Activated CD8-positive, alpha-beta T cell treated with anti-CD3 and anti-CD28 coated beads for 36 hours (primary cell): ENCODE measurements at regions not wholly inside any gene's neighbourhood (a gene's known extent, or its start where the extent isn't known, plus 50 kb on each side); places are given as distances from the start of the nearest gene placed in this dataset.

Experiments
- ATAC-seq: fragments of 200-7000 bp; cut with Tn5 transposase; one replicate; pipeline ENCODE4 v1.10.0; 2021; ENCODE audit warnings: mild to moderate bottlenecking, moderate library complexity
- CTCF ChIA-PET: fragments of 350-600 bp; sonication (Branson Sonifier 250); formaldehyde crosslinking; loops from one replicate; lab custom pipeline; 2021; ENCODE audit warnings: antibody characterized with exemption; lab: Charles Lee
- POLR2A ChIA-PET: fragments of 350-600 bp; sonication (Branson Sonifier 250); formaldehyde crosslinking; loops from one replicate; lab custom pipeline; 2021; ENCODE audit warnings: antibody characterized with exemption; lab: Charles Lee
- DNase-seq: peaks from one replicate; pipeline ENCODE4 v3.0.0-alpha.2; 2020
- H3K27ac Mint-ChIP-seq: one replicate; pipeline ENCODE4 v1.8.0; 2021; ENCODE audit warnings: mild to moderate bottlenecking, mixed read lengths
- H3K27me3 Mint-ChIP-seq: one replicate; pipeline ENCODE4 v1.8.0; 2021; ENCODE audit warnings: mixed read lengths
- H3K36me3 Mint-ChIP-seq: one replicate; pipeline ENCODE4 v1.8.0; 2021; ENCODE audit warnings: low read depth, mixed read lengths
- H3K4me1 Mint-ChIP-seq: one replicate; pipeline ENCODE4 v1.8.0; 2021; ENCODE audit warnings: low read depth, mixed read lengths
- H3K4me3 Mint-ChIP-seq: one replicate; pipeline ENCODE4 v1.8.0; 2021; ENCODE audit warnings: mild to moderate bottlenecking, moderate library complexity, mixed read lengths
- H3K9me3 Mint-ChIP-seq: one replicate; pipeline ENCODE4 v1.8.0; 2021; ENCODE audit warnings: mixed read lengths
- intact Hi-C: fragments of 100-400 bp; cut with micrococcal nuclease; formaldehyde crosslinking; loops from one replicate; pipeline ENCODE4 v1.10.0; 2022
- TF ChIP-seq, protein P1 (sequence below): fragments of 200-600 bp; IDR thresholded peaks from one replicate; pipeline ENCODE4 v1.8.0; 2022; ENCODE audit warnings: antibody characterized with exemption, mild to moderate bottlenecking

DNA sequence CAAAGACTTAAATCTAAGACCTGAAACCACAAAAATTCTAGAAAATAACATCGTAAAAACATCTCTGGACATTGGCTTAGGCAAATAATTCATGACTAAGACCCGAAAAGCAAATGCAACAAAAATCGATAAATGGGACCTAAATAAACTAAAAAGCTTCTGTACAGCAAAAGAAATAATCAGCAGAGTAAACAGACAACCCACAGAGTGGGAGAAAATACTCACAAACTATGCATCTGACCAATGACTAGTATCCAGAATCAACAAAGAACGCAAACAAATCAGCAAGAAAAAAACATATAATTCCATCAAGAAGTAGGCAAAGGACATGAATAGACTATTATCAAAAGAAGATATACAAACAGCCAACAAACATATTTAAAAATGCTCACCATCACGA lies 749.4 kb downstream of the PLOD2 start:
- TF ChIP-seq, protein P1, sequence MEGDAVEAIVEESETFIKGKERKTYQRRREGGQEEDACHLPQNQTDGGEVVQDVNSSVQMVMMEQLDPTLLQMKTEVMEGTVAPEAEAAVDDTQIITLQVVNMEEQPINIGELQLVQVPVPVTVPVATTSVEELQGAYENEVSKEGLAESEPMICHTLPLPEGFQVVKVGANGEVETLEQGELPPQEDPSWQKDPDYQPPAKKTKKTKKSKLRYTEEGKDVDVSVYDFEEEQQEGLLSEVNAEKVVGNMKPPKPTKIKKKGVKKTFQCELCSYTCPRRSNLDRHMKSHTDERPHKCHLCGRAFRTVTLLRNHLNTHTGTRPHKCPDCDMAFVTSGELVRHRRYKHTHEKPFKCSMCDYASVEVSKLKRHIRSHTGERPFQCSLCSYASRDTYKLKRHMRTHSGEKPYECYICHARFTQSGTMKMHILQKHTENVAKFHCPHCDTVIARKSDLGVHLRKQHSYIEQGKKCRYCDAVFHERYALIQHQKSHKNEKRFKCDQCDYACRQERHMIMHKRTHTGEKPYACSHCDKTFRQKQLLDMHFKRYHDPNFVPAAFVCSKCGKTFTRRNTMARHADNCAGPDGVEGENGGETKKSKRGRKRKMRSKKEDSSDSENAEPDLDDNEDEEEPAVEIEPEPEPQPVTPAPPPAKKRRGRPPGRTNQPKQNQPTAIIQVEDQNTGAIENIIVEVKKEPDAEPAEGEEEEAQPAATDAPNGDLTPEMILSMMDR, result no peak
- Mint-ChIP-seq H3K9me3 (peaks cover 16% of the 10 kb centered on the region), H3K27ac (no peak overlapping the region), H3K4me1 (no peaks in the 10 kb centered on the region), H3K4me3 (no peak overlapping the region), H3K36me3 (no peaks in the 10 kb centered on the region), H3K27me3 (no peaks in the 10 kb centered on the region)
- ATAC-seq (no peak), DNase-seq (no peak)
- POLR2A ChIA-PET, result no interaction called here
- CTCF ChIA-PET, result no interaction called here
- intact Hi-C loops, result no loop called here

DNA sequence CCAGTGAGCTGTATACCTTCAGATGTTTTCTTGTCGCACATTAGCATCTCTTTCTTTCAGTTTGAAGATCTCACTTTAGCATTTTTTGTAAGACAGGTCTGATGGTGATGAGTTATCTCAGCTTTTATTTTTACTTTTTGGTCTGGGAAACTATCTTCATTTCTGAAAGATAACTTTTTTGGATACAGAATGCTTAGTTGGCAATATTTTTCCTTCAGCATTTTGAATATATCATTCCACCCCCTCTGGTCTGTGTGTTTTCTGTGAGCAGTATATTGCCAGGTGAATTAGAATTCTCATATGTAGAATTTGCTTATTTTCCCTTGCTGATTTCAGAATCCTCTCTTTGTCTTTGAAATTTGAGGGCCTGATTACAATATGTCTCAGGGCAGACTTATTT lies 743.3 kb downstream of the PLOD2 start:
- Mint-ChIP-seq H3K27me3 (no peaks in the 10 kb centered on the region), H3K4me1 (no peaks in the 10 kb centered on the region), H3K9me3 (peaks cover 9% of the 10 kb centered on the region), H3K27ac (no peak overlapping the region), H3K4me3 (no peak overlapping the region), H3K36me3 (no peaks in the 10 kb centered on the region)
- TF ChIP-seq, protein P1, result no peak
- no peak for DNase-seq
- intact Hi-C loops, result no loop called here
- ChIA-PET CTCF (no interaction called here), POLR2A (no interaction called here)
- ATAC-seq, result no peak

DNA sequence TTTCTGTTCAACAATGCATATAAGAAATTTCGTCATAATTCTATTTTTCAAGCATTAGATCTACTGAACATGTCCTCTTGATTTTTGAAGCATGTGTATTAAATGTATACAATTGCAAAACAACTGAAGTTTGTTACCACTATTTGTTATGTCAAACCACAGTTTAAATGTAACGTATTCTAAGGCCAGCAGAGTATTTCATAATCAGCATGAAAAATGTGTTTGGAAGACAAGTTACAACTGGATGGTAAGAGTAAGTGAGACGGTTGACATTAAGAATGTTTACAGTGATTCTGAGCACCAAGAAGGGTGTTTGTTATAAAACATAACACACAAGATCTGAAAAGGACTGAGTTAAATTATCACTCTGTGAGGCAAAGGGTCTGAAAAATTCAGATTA lies 738.4 kb downstream of the PLOD2 start:
- ChIA-PET POLR2A (no interaction called here), CTCF (no interaction called here)
- ATAC-seq, result no peak
- H3K9me3 Mint-ChIP-seq, result peaks cover 5% of the 10 kb centered on the region
- no peaks in the 10 kb centered on the region for H3K4me1 Mint-ChIP-seq
- H3K36me3 Mint-ChIP-seq, result no peaks in the 10 kb centered on the region
- H3K4me3 Mint-ChIP-seq, result no peak overlapping the region
- no peak for DNase-seq
- intact Hi-C loops, result no loop called here
- H3K27ac Mint-ChIP-seq, result no peak overlapping the region
- H3K27me3 Mint-ChIP-seq, result no peaks in the 10 kb centered on the region
- TF ChIP-seq, protein P1, result no peak

DNA sequence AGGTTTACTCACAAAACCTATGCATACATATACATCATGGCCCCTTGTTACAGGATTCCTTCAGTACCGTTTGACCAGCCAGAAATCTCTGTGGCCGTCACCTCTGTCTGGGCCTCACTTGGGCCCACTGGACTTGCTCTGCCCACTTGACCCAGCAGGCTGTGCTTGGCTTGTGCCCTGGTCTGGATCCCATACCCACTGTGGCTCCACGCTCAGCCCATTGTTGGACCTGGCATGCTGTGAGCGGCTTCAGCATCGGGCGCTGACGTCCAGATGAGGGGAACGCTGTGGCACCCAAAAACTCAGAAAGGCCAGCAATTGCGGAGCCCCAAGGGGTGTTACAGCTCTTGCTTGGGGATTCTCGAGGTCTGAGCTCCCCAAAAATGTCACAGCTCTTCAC lies 733.6 kb downstream of the PLOD2 start:
- H3K27me3 Mint-ChIP-seq, result no peaks in the 10 kb centered on the region
- ChIA-PET CTCF (no interaction called here), POLR2A (no interaction called here)
- TF ChIP-seq, protein P1, result no peak
- intact Hi-C loops, result no loop called here
- DNase-seq (no peak), ATAC-seq (no peak)
- H3K27ac Mint-ChIP-seq, result no peak overlapping the region
- no peak overlapping the region for H3K4me3 Mint-ChIP-seq
- no peaks in the 10 kb centered on the region for H3K4me1 Mint-ChIP-seq
- no peaks in the 10 kb centered on the region for H3K36me3 Mint-ChIP-seq
- no peaks in the 10 kb centered on the region for H3K9me3 Mint-ChIP-seq

DNA sequence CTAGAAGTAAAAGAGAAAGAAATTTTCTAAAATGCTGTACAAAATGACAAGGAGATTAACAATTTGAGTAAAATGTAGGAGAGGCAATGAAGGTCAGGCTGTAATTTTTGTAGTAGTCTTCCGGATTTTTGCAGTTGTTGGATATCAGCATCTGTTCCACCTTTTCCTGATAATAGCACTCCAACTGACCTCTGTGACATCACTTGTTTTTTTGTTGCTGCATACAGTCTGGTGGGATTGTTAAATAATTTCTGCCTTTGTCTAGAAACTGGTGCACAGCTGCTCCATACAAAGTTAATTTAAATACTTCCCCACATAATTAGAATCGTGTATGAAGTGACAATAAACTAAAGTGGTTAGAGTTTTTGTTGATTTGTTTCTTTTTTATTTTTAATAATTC lies 731.4 kb downstream of the PLOD2 start:
- H3K27me3 Mint-ChIP-seq, result no peaks in the 10 kb centered on the region

More for the DNA sequence above, 731.4 kb downstream of the PLOD2 start:
- CTCF ChIA-PET, result no interaction called here
- TF ChIP-seq, protein P1, result no peak
- Mint-ChIP-seq H3K27ac (no peak overlapping the region), H3K36me3 (no peaks in the 10 kb centered on the region), H3K4me1 (no peaks in the 10 kb centered on the region), H3K9me3 (no peaks in the 10 kb centered on the region), H3K4me3 (no peak overlapping the region)
- intact Hi-C loops, result no loop called here
- POLR2A ChIA-PET, result no interaction called here
- ATAC-seq, result no peak
- no peak for DNase-seq
